ENCODE measurements at regions not wholly inside any gene's neighbourhood (a gene's known extent, or its start where the extent isn't known, plus 50 kb on each side); places are given as distances from the start of the nearest gene placed in this dataset.
"Not testable (repeated sequence)": the region's sequence is repeated elsewhere in the genome, so short reads cannot be mapped to it uniquely, and the experiment has no call there.

GRCh38 chr3:177483182-177483967 is 286.1 kb upstream of the TBL1XR1 start:
- no peak for DNase-seq

GRCh38 chr3:177484206-177484605 is 286.9 kb upstream of the TBL1XR1 start:
- no peak for DNase-seq

DNA sequence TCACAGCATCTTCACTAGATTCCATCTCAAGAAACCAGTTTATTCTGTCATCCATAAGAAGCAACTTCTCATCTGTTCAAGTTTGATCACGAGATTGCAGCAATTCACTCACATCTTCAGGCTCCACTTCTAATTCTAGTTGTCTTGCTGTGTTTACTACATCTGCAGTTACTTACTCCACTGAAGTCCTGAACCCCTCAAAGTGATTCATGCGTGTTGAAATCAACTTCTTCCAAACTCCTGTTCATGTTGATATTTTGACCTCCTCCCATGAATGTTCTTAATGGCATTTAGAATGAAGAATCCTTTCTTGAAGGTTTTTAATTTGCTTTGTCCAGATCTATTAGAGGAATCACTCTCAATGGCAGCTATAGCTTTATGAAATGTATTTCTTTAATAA is 287.6 kb upstream of the TBL1XR1 start:
- no peak for DNase-seq

GRCh38 chr3:177487635-177488186 is 290.4 kb upstream of the TBL1XR1 start:
- DNase-seq: no peak

- no peak for DNase-seq
Observed at GRCh38 chr3:177488740-177489139, 291.5 kb upstream of the TBL1XR1 start.

DNA sequence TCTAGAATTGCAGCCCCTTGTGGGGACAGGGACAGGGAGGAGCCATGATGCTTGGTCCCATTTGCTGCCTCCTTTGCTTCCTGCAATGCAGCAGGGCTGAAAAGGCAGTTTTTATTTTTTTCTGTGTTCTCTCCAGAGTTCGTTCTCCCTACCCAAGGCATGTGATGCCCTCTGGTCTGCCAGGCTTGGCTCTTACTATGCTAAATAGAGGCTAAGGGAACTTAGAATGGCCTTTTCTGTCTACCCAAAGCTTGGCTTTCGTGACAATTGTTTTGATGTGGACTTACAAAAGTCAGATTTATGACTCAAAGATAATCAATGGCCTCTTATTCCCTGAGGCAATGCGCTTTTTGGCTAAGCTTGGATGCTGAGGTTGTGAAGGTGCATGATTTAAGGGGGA is 293.3 kb upstream of the TBL1XR1 start:
- DNase-seq: no peak

DNA sequence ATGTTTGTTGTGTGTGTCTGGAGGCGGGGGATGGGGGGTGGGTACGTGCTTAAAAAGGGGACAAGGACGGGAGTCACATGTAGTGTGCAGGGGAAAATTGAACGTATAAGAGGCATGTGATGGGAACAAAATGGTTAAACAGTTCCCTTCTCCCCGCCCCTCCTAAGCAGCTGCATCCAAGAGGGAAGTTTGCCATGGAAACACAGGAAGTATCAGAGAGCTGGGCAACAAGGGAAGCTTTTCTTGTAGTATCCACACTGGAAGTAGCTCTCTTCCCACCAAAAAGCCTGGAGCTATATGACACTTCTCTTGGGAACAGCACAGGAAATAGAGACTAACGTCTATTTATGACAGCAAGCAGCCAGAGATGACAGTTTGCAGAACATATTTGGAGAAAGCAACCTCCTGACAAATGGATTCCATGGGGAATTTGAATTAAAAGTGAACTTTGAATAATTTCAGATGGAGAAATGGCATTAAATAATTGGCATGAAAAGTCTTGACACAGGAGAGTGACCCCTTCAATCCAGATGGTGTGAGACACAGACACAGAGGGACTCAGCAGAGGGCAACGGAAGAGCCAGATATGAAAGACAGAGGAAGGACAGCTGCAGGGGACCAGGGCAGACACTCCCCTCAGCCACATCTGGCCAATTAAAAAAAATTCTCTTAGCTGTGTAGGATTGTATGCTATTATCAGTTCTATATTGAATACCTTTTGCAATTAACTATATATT is 294.2 kb upstream of the TBL1XR1 start:
- no peak for DNase-seq

- DNase-seq: no peak
Observed at GRCh38 chr3:177493091-177493490, 295.8 kb upstream of the TBL1XR1 start.

- no peak for DNase-seq
Observed at GRCh38 chr3:177494216-177494615, 296.9 kb upstream of the TBL1XR1 start.

GRCh38 chr3:177495566-177495965 is 298.3 kb upstream of the TBL1XR1 start:
- no peak for DNase-seq

DNA sequence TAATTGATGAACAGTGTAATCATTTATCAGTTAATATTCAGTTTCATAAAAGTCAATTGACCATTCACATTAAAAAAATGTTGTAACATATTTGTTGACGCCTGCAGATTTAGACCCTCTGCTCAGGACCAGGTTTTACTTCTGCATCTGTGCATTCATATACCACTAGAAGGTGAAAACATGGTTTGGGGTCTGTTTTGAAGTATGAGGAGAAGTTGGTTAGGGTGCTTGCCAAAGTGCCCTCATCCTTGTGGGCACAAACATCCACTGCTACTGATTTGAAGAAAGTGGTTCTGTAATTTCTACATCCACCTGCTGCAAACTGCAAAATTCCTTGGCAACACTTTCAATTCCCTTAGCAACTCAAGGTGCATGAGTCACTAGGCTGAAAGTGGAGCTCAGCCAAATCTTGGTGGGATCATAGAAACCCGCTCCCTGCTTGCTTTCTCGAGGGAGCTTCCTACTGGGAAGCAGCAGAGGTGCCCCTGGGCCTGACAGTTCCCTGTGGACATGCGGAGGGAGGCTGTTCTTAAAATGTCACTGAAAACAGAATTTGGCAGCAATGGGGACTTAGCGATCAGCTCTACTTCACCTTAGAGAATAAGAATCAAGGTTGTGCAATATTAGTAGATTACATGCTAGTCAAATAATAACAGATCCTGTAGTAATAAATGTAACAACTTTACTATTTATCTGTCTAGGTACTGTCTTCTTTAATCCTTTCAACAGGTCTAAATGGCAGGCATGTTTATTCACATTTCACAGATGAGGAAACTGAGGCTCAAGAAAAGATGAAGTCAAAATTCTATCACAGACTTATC is 301.0 kb upstream of the TBL1XR1 start:
- DNase-seq: no peak

- DNase-seq: not testable (repeated sequence)
Observed at GRCh38 chr3:177499039-177499438, 301.8 kb upstream of the TBL1XR1 start.

DNA sequence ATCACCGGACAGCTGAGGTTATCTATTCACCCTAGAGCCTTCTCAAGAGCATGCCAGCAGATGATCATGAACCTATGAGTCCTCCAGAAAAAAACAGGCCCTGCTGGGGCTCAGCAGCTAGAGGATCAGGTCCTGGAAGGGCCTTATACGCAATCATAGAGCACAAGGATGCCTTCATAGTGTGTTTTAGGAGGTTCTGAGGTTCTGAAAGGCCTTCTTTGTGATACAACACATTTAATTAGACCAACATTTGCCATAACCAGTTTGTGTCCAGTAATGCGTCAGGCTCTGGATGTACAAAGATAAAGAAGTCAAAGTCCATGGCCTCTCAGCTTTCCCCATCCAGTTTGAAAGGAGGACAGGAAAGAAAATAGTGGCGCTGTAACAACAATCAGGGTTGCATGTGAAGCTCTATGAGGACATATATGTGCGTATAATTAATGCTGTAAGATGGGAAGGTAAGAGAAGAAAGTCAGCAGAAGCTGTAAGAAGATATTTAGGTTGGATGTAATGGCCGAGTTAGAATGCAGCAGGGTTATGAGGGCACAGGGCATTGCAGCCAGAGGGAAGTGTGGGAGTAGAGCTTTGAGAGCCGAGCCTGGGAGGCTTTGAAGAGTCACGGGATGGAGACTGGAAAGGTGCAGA is 302.6 kb upstream of the TBL1XR1 start:
- no peak for DNase-seq

DNA sequence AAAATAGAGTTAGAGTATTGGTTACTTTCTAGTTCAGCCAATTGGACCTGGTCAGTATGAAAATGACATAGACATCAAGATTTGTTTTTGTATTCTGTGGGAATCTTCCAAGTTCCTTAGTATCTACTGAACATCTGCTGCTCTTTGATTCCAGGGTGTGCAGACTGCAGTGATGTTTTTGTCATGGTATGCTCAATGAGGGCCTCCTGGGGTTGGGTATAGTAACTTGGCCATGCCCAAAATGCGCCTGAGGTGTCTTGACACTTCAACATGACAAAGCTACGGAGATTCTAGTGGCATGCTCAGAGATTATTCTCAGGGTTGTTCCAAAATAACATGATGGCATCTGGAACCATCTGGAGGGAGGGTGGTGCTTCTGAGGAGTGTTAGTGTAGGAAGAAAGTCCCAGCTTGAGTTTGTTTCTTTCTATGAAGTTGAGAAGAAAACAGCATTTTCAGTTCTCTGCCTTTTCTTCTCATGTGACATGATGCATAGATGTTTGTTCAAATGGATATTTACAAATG is 313.5 kb upstream of the TBL1XR1 start:
- DNase-seq: no peak

DNA sequence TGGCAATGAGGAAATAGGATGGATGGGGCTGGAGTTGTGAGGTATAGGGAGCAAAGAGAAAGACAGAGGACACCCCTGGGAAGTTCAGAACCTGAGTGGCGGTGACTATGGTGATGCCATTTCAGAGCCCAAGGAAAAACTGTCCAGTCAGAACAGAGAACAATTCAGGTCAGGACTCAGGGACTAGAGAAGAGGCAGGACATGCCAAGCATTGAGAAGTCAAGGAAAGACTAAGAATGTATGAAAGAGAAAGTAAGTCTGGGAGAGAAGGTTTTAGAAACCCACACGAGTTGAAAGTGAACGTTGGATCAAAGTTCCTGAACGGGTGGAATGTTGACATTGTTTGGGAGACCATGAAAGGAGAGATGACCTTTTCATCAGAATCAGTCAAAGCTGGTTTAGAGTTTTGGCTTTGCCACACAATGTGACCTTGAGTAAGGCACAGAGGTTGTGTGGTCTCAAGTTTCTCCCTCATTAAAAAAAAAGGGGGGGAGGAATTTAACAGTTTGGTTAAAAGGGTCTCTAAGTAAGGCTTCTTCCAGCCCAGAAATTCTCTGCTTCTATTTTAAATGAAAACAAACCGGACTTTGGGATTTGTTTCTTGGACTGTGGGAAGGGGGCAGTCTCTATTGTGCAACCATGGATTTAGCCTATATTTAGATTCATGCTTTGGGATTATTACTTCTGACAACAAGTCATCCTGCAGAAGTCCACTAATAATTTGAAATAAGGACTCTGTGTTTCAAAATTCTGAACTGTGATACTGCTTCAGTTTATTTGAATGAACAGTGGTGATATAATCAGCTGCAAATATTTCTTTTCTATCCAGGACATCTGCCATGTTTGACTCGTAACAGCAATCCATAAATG is 315.9 kb upstream of the TBL1XR1 start:
- no peak for DNase-seq

GRCh38 chr3:177513815-177514610 is 316.7 kb upstream of the TBL1XR1 start:
- DNase-seq: no peak

- no peak for DNase-seq
Observed at GRCh38 chr3:177514611-177515499, 317.6 kb upstream of the TBL1XR1 start.

GRCh38 chr3:177515786-177516157 is 318.5 kb upstream of the TBL1XR1 start:
- no peak for DNase-seq

Data from stimulated activated CD4-positive, alpha-beta T cell treated with anti-CD3 and anti-CD28 coated beads, Interleukin-4, amount 100 ng/mL, for 4 hours (primary cell).